ENCODE measurements at regions not wholly inside any gene's neighbourhood (a gene's known extent, or its start where the extent isn't known, plus 50 kb on each side); places are given as distances from the start of the nearest gene placed in this dataset.

GRCh38 chr13:65892859-65893258 is 1337.3 kb downstream of the PCDH9 start:
- TF ChIP-seq CTCF (IDR thresholded peaks at IDR 0.05), result no peak

DNA sequence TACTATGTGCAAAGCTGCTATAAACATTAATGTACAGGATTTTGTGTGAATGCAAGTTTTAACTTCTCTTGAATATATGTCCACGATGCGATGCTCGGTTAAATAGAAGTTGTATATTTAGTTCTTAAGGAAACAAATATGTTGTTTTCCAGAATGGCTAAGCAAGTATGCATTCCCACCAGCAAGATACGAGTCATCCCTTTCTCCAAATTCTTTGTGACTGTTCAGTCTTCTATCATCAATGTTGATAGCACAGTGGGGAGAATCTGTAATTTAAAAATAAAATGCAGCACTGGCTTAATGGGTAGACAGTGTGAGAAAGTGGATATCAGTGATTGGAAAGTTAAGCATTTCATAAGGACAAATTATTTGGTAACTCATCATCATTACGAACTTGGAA is 1340.8 kb downstream of the PCDH9 start:
- no peaks in the 10 kb centered on the region for H3K36me3 ChIP-seq (ENCODE audit: low read depth)
- ATAC-seq (no peak), DNase-seq (no peak)
- TF ChIP-seq CTCF (IDR thresholded peaks at IDR 0.05), result no peak
- H3K4me3 ChIP-seq, result no peak overlapping the region
- H3K4me1 ChIP-seq (ENCODE audit: low read depth), result no peaks in the 10 kb centered on the region
- intact Hi-C loops (cut with DNase I, micrococcal nuclease), result no loop called here
- no peaks in the 10 kb centered on the region for H3K9me3 ChIP-seq

More at GRCh38 chr13:65892859-65893258, 1337.3 kb downstream of the PCDH9 start:
- intact Hi-C loops (cut with DNase I, micrococcal nuclease), result no loop called here
- no peak for ATAC-seq
- Histone ChIP-seq H3K9me3 (no peaks in the 10 kb centered on the region), H3K4me3 (no peak overlapping the region), H3K36me3 (ENCODE audit: low read depth) (no peaks in the 10 kb centered on the region), H3K4me1 (ENCODE audit: low read depth) (no peaks in the 10 kb centered on the region)
- no peak for DNase-seq

GRCh38 chr13:65882810-65883209 is 1347.3 kb downstream of the PCDH9 start:
- intact Hi-C loops (cut with DNase I, micrococcal nuclease), result no loop called here
- no peak overlapping the region for H3K4me3 ChIP-seq
- no peaks in the 10 kb centered on the region for H3K36me3 ChIP-seq (ENCODE audit: low read depth)
- peaks cover 6% of the 10 kb centered on the region for H3K9me3 ChIP-seq
- H3K4me1 ChIP-seq (ENCODE audit: low read depth), result no peaks in the 10 kb centered on the region
- TF ChIP-seq CTCF (IDR thresholded peaks at IDR 0.05), result no peak
- ATAC-seq (no peak), DNase-seq (no peak)

DNA sequence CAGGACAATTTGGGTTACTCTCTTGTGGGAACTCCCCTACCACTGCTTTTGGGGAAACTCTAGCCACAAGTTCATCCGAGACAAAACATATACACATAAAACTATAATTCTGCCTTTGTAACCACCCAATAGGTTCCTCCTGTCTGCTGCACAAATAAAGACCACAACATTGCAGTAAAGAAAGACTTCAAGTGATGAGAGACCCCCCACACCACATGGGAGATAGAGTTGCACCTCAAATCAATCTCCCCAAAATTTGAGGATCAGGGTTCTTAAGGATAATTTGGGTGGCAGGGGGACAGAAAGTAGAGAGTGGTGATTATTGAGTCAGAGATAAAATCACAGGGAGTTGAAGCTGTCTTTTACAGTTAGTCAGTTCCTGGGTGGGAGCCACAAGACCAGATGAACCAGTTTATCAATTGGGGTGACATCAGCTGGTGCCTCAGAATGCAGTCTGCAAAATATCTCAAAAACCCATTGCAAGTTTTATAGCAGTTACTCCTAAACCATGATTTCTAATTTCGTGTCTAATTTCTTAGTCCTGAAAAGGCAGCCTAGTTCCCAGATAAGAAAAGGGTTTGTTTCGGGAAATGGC is 1348.5 kb downstream of the PCDH9 start:
- intact Hi-C loops (cut with DNase I, micrococcal nuclease), result no loop called here
- H3K9me3 ChIP-seq, result peaks cover 6% of the 10 kb centered on the region
- H3K36me3 ChIP-seq (ENCODE audit: low read depth), result no peaks in the 10 kb centered on the region
- ATAC-seq (no peak), DNase-seq (no peak)
- TF ChIP-seq CTCF (IDR thresholded peaks at IDR 0.05), result no peak
- H3K4me1 ChIP-seq (ENCODE audit: low read depth), result no peaks in the 10 kb centered on the region
- H3K4me3 ChIP-seq, result no peak overlapping the region

DNA sequence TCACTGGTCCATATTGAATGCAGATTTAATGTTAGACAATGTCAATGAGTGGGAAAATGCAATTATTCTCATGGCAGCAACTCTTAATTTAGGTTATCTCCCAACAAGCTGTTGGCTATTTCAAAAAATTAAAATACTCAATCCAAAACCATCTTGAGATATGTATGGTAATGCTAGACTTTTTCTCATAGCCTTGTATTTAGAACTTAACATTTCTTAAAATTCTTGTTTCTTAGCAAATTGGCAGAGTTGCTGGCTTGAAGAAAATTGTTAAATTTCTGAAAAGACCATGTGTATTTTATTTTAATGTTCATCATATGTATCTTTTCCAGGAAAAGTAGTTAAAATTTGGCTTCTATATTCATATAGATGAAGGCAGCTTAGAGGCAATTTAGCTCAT is 1355.1 kb downstream of the PCDH9 start:
- no peaks in the 10 kb centered on the region for H3K36me3 ChIP-seq (ENCODE audit: low read depth)
- ATAC-seq, result no peak
- H3K4me3 ChIP-seq, result no peak overlapping the region
- H3K9me3 ChIP-seq, result no peaks in the 10 kb centered on the region
- intact Hi-C loops (cut with DNase I, micrococcal nuclease), result no loop called here
- DNase-seq, result no peak
- no peaks in the 10 kb centered on the region for H3K4me1 ChIP-seq (ENCODE audit: low read depth)
- TF ChIP-seq CTCF (IDR thresholded peaks at IDR 0.05), result no peak

DNA sequence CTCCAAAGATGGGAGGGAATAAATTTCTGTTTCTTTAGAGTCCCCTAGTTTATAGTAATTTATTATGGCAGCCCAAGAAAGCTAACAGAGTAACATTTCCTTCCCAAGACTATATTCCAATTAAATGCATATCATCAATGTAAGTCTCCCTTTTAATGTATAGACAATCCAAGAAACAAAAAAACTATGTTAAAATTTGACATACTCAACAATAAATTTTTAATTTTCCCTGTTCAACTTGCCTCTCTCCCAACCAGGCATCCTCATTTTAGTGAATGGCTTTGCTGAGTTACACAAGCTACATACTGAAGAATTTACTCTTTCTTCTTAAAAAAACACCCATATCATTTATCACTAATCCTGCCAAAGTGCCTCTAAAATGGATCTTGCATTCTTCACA is 1357.7 kb downstream of the PCDH9 start:
- Histone ChIP-seq H3K4me1 (ENCODE audit: low read depth) (no peaks in the 10 kb centered on the region), H3K36me3 (ENCODE audit: low read depth) (no peaks in the 10 kb centered on the region), H3K4me3 (no peak overlapping the region), H3K9me3 (no peaks in the 10 kb centered on the region)
- ATAC-seq, result no peak
- intact Hi-C loops (cut with DNase I, micrococcal nuclease), result no loop called here
- no peak for DNase-seq
- no peak for TF ChIP-seq CTCF (IDR thresholded peaks at IDR 0.05)

All from mucosa of descending colon (tissue), 3 donors.